ENCODE measurements at regions not wholly inside any gene's neighbourhood (a gene's known extent, or its start where the extent isn't known, plus 50 kb on each side); places are given as distances from the start of the nearest gene placed in this dataset.
A peak's percentile ranks its signal among the peaks of the same experiment; 100 is the strongest.

DNA sequence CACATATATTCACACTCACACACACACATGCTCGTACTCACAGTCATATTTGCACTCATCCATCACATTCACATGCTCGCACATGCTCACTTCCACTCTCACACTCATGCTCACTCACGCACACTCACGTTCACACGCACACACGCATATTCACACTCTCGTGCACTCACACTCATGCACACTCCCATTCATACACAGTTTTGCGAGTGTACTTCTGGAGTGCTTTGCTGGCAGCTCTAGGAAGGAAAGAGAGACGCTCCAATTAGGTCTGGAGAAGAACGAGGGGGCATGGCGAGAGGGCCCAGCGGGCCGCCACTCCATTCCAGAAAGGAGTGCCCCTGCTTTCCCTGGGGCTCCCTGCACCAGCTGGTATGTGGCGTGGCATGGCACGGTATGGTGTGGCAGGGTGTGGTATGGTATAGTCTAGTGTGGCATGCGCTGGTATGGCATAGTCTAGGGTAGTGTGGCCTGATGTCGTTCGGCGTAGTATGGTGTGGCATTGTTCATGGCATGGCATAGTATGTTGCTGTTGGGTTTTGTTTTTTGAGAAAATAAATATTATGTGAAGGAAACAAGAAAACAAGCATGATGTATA is 216.8 kb upstream of the CDYL start:
- Histone ChIP-seq H3K4me1 (ENCODE audit: control insufficient read depth, insufficient read depth, low read length, poor library complexity, severe bottlenecking) (no peaks in the 10 kb centered on the region), H3K9me3 (ENCODE audit: control insufficient read depth in 2 of 2, low read length in 2 of 2) (no peaks in the 10 kb centered on the region), H3K4me3 (ENCODE audit: low read depth, low read length) (no peak overlapping the region), H3K36me3 (ENCODE audit: control insufficient read depth, insufficient read depth, low read length) (no peaks in the 10 kb centered on the region), H3K27me3 (ENCODE audit: control insufficient read depth, insufficient read depth, low read length) (no peaks in the 10 kb centered on the region), H3K27ac (ENCODE audit: insufficient read depth, low read length, poor library complexity, severe bottlenecking) (no peak overlapping the region)
- no peaks in the 10 kb centered on the region for H3K4me1 Mint-ChIP-seq
- H3K9me3 Mint-ChIP-seq, result peaks cover 0 to 3% (median 0%) of the 10 kb centered on the region in 7 donors
- no peak overlapping the region for H3K4me3 Mint-ChIP-seq
- H3K27me3 Mint-ChIP-seq, result peaks cover 8% of the 10 kb centered on the region
- DNase-seq (no peak), ATAC-seq (ENCODE audit: low read depth in 2 of 2) (no peak)
- H3K27ac Mint-ChIP-seq, result peak overlapping the region in 1 of 3 donors; percentile 36
- H3K36me3 Mint-ChIP-seq, result no peaks in the 10 kb centered on the region

DNA sequence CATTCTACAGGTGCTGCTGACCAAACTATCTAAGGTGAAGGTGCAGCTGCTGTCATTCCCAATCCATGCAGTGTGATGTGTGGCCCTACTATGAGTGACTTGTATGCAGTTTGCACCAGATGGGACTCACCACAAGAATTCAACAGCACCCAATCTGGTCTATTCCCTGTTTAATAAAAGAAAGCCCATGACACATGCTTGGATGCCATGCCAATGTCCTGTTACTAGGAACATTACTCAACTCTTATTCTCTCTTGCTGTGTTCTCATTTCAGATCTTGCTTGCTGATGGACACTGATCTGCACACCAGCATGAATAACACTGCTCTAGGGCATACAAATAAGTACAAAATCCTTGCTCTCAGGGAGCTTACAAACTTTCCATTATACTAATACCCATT is 221.6 kb upstream of the CDYL start:
- peaks cover 2% of the 10 kb centered on the region for H3K27me3 ChIP-seq (ENCODE audit: control insufficient read depth, insufficient read depth, low read length)
- no peak for DNase-seq

DNA sequence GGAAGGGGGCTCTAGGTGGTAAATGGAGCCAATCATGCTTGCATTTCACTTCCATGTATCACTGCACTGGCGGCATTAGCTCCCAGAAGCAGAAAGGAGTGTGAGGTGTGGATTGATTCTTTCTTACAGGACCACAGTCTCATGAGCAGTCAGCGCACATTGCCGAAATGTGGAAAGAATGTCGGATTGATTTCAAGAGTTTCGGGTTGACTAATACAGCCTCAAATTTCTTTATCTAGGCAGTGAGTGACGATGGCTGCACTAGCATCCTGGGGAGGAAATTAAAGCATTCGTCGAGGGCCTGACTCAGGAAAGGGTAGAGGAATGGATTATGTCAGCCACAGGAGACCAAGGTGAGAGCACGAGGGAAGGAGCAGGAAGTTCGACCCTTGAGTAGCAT is 222.8 kb upstream of the CDYL start:
- no peaks in the 10 kb centered on the region for H3K36me3 Mint-ChIP-seq
- H3K4me3 Mint-ChIP-seq, result no peak overlapping the region
- Histone ChIP-seq H3K4me3 (ENCODE audit: low read depth, low read length) (no peak overlapping the region), H3K4me1 (ENCODE audit: control insufficient read depth, insufficient read depth, low read length, poor library complexity, severe bottlenecking) (no peaks in the 10 kb centered on the region), H3K9me3 (ENCODE audit: control insufficient read depth in 2 of 2, low read length in 2 of 2) (no peaks in the 10 kb centered on the region), H3K27ac (ENCODE audit: insufficient read depth, low read length, poor library complexity, severe bottlenecking) (no peak overlapping the region), H3K36me3 (ENCODE audit: control insufficient read depth, insufficient read depth, low read length) (no peaks in the 10 kb centered on the region), H3K27me3 (ENCODE audit: control insufficient read depth, insufficient read depth, low read length) (peaks cover 2% of the 10 kb centered on the region)
- peaks cover 0 to 3% (median 0%) of the 10 kb centered on the region in 7 donors for H3K9me3 Mint-ChIP-seq
- ATAC-seq (ENCODE audit: low read depth in 2 of 2) (no peak), DNase-seq (no peak)
- peaks cover 0 to 5% (median 0%) of the 10 kb centered on the region in 4 donors for H3K4me1 Mint-ChIP-seq
- no peaks in the 10 kb centered on the region for H3K27me3 Mint-ChIP-seq
- no peak overlapping the region for H3K27ac Mint-ChIP-seq

More for the DNA sequence above, 221.6 kb upstream of the CDYL start:
- no peak overlapping the region for H3K4me3 ChIP-seq (ENCODE audit: low read depth, low read length)
- no peaks in the 10 kb centered on the region for H3K36me3 ChIP-seq (ENCODE audit: control insufficient read depth, insufficient read depth, low read length)
- no peak overlapping the region for H3K27ac ChIP-seq (ENCODE audit: insufficient read depth, low read length, poor library complexity, severe bottlenecking)
- Mint-ChIP-seq H3K4me3 (no peak overlapping the region), H3K36me3 (no peaks in the 10 kb centered on the region), H3K27me3 (no peaks in the 10 kb centered on the region), H3K9me3 (peaks cover 0 to 3% (median 0%) of the 10 kb centered on the region in 7 donors), H3K27ac (no peak overlapping the region), H3K4me1 (peaks cover 0 to 5% (median 0%) of the 10 kb centered on the region in 4 donors)
- no peak for ATAC-seq (ENCODE audit: low read depth in 2 of 2)
- H3K4me1 ChIP-seq (ENCODE audit: control insufficient read depth, insufficient read depth, low read length, poor library complexity, severe bottlenecking), result no peaks in the 10 kb centered on the region
- H3K9me3 ChIP-seq (ENCODE audit: control insufficient read depth in 2 of 2, low read length in 2 of 2), result no peaks in the 10 kb centered on the region

DNA sequence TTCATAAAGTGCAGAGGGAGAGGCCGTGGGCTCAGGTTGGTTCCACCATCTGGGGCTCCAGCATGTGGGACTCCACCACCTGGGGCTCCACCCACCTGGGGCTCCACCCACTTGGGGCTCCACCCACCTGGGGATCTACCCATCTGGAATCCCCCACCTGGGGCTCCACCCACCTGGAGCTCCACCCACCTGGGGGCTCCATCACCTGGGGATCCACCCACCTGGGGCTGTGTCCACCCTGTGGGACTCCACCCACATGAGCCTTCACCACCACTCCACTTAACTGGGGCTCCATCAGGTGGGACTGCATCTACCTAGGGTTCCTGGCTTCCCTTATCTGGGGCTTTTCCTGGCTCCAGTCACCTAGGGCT is 226.0 kb upstream of the CDYL start:
- Mint-ChIP-seq H3K36me3 (no peaks in the 10 kb centered on the region), H3K4me1 (peaks cover 0 to 5% (median 0%) of the 10 kb centered on the region in 4 donors), H3K27me3 (no peaks in the 10 kb centered on the region), H3K4me3 (no peak overlapping the region), H3K9me3 (peaks cover 0 to 5% (median 0%) of the 10 kb centered on the region in 7 donors), H3K27ac (no peak overlapping the region)
- DNase-seq, result no peak
- Histone ChIP-seq H3K27ac (ENCODE audit: insufficient read depth, low read length, poor library complexity, severe bottlenecking) (no peak overlapping the region), H3K9me3 (ENCODE audit: control insufficient read depth in 2 of 2, low read length in 2 of 2) (no peaks in the 10 kb centered on the region), H3K4me1 (ENCODE audit: control insufficient read depth, insufficient read depth, low read length, poor library complexity, severe bottlenecking) (no peaks in the 10 kb centered on the region), H3K27me3 (ENCODE audit: control insufficient read depth, insufficient read depth, low read length) (peaks cover 2% of the 10 kb centered on the region), H3K36me3 (ENCODE audit: control insufficient read depth, insufficient read depth, low read length) (no peaks in the 10 kb centered on the region), H3K4me3 (ENCODE audit: low read depth, low read length) (no peak overlapping the region)
- ATAC-seq (ENCODE audit: low read depth in 2 of 2), result no peak

DNA sequence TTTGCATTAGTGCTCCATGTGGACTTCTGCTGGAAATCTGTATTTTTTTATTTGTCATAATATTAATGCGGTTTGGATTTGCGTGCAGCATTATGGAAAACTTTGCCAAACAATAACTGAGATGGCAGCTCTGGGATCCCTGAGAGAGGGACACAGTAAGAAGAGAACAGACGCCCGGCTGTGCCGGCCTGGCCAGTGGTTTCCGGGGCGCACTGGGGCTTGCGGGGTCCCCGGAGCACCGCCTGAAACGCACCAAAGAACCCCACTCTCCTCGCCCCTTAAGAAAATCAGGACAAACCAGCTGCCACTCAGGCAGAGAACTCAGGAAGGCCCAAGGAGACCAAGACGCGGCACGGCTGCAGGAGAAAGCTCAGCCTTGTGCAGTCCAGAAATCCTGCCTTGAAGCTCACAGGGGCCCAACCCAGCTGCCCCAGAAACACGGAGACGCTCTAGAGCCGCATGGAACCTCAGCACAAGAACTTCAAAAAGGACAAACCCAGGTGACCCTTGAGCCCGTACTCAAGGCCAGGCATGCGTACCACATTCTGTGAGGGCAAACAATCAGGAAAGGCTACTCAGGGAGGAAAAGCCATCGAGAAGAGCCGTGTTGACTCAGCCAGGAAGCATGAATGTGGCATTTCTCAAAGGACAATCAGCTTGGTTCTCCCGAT is 226.5 kb upstream of the CDYL start:
- H3K27ac ChIP-seq (ENCODE audit: insufficient read depth, low read length, poor library complexity, severe bottlenecking), result no peak overlapping the region
- Mint-ChIP-seq H3K27ac (no peak overlapping the region), H3K9me3 (peaks cover 0 to 5% (median 0%) of the 10 kb centered on the region in 7 donors), H3K4me1 (peaks cover 0 to 5% (median 0%) of the 10 kb centered on the region in 4 donors), H3K36me3 (no peaks in the 10 kb centered on the region), H3K4me3 (no peak overlapping the region), H3K27me3 (no peaks in the 10 kb centered on the region)
- H3K27me3 ChIP-seq (ENCODE audit: control insufficient read depth, insufficient read depth, low read length), result peaks cover 2% of the 10 kb centered on the region
- DNase-seq (no peak), ATAC-seq (ENCODE audit: low read depth in 2 of 2) (no peak)
- H3K9me3 ChIP-seq (ENCODE audit: control insufficient read depth in 2 of 2, low read length in 2 of 2), result no peaks in the 10 kb centered on the region
- H3K4me3 ChIP-seq (ENCODE audit: low read depth, low read length), result no peak overlapping the region
- no peaks in the 10 kb centered on the region for H3K4me1 ChIP-seq (ENCODE audit: control insufficient read depth, insufficient read depth, low read length, poor library complexity, severe bottlenecking)
- no peaks in the 10 kb centered on the region for H3K36me3 ChIP-seq (ENCODE audit: control insufficient read depth, insufficient read depth, low read length)

DNA sequence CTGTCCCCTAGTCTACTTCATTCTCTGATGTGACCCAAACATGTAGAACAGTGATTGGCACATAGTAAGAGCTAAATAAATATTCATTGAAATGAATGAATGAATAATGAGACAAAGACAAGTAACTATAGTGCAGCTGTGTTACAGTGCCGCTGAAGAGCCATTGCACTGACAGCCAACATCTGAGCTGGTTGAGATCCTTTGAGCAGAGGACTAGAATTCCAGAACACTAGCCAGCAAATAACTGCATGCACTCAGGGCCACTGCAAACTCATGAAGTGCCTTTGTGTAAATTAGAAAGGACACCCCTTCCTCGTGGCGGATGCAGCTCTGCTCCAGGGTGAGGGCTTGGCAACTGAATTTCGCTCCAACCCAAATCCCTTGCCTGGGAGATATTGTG is 230.3 kb upstream of the CDYL start:
- Mint-ChIP-seq H3K4me3 (no peak overlapping the region), H3K36me3 (no peaks in the 10 kb centered on the region), H3K4me1 (no peaks in the 10 kb centered on the region), H3K27ac (no peak overlapping the region), H3K27me3 (no peaks in the 10 kb centered on the region), H3K9me3 (peaks cover 0 to 5% (median 2%) of the 10 kb centered on the region in 7 donors)
- Histone ChIP-seq H3K27ac (ENCODE audit: insufficient read depth, low read length, poor library complexity, severe bottlenecking) (no peak overlapping the region), H3K9me3 (ENCODE audit: control insufficient read depth in 2 of 2, low read length in 2 of 2) (no peaks in the 10 kb centered on the region), H3K4me3 (ENCODE audit: low read depth, low read length) (no peak overlapping the region), H3K36me3 (ENCODE audit: control insufficient read depth, insufficient read depth, low read length) (no peaks in the 10 kb centered on the region), H3K27me3 (ENCODE audit: control insufficient read depth, insufficient read depth, low read length) (no peaks in the 10 kb centered on the region), H3K4me1 (ENCODE audit: control insufficient read depth, insufficient read depth, low read length, poor library complexity, severe bottlenecking) (no peaks in the 10 kb centered on the region)
- DNase-seq, result no peak
- ATAC-seq (ENCODE audit: low read depth in 2 of 2), result no peak

DNA sequence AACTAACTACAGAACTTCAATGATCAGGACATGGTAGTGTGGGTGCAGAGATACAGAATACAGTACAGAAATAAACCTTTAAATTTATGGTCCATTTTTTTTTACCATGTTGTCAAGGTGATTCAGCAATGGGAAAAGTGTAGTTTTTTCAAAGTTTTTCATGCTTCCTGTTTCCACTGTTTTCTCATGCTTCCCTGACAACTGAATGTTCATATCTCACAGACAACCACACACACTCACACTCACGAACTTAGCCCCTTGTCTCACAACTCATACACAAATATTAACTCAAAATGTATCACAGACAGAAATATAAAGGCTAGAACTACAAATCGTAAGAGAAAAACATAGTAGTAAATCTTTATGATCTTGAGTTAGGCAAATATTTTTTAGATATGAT is 232.6 kb upstream of the CDYL start:
- peaks cover 0 to 5% (median 2%) of the 10 kb centered on the region in 7 donors for H3K9me3 Mint-ChIP-seq
- Histone ChIP-seq H3K36me3 (ENCODE audit: control insufficient read depth, insufficient read depth, low read length) (no peaks in the 10 kb centered on the region), H3K4me3 (ENCODE audit: low read depth, low read length) (no peak overlapping the region), H3K4me1 (ENCODE audit: control insufficient read depth, insufficient read depth, low read length, poor library complexity, severe bottlenecking) (no peaks in the 10 kb centered on the region), H3K27ac (ENCODE audit: insufficient read depth, low read length, poor library complexity, severe bottlenecking) (no peak overlapping the region), H3K9me3 (ENCODE audit: control insufficient read depth in 2 of 2, low read length in 2 of 2) (no peaks in the 10 kb centered on the region), H3K27me3 (ENCODE audit: control insufficient read depth, insufficient read depth, low read length) (no peaks in the 10 kb centered on the region)
- no peaks in the 10 kb centered on the region for H3K36me3 Mint-ChIP-seq
- no peaks in the 10 kb centered on the region for H3K27me3 Mint-ChIP-seq
- H3K4me3 Mint-ChIP-seq, result no peak overlapping the region
- H3K27ac Mint-ChIP-seq, result no peak overlapping the region
- DNase-seq (no peak), ATAC-seq (ENCODE audit: low read depth in 2 of 2) (no peak)
- H3K4me1 Mint-ChIP-seq, result no peaks in the 10 kb centered on the region

DNA sequence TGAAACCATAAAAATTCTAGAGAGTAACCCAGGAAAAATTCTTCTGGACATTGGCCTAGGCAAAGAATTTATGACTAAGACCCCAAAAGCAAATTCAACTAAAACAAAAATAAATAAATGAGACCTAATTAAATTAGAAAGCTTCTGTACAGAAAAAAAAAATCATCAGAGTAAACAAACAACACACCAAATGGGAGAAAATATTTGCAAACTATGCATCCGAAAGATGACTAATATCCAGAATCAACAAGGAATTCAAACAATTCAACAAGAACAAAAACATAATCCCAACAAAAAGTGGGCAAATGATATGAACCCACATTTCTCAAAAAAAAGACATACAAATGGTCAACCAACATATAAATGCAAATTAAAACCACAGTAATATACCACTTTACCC is 242.6 kb upstream of the CDYL start:
- Mint-ChIP-seq H3K27me3 (peaks cover 9% of the 10 kb centered on the region), H3K36me3 (no peaks in the 10 kb centered on the region), H3K27ac (no peak overlapping the region), H3K4me3 (no peak overlapping the region), H3K4me1 (no peaks in the 10 kb centered on the region), H3K9me3 (peaks cover 0 to 30% (median 10%) of the 10 kb centered on the region in 7 donors)
- Histone ChIP-seq H3K4me1 (ENCODE audit: control insufficient read depth, insufficient read depth, low read length, poor library complexity, severe bottlenecking) (no peaks in the 10 kb centered on the region), H3K36me3 (ENCODE audit: control insufficient read depth, insufficient read depth, low read length) (no peaks in the 10 kb centered on the region), H3K27ac (ENCODE audit: insufficient read depth, low read length, poor library complexity, severe bottlenecking) (no peak overlapping the region), H3K4me3 (ENCODE audit: low read depth, low read length) (no peak overlapping the region), H3K9me3 (ENCODE audit: control insufficient read depth in 2 of 2, low read length in 2 of 2) (peaks cover 6 to 7% of the 10 kb centered on the region in 2 experiments), H3K27me3 (ENCODE audit: control insufficient read depth, insufficient read depth, low read length) (peaks cover 8% of the 10 kb centered on the region)
- DNase-seq (no peak), ATAC-seq (ENCODE audit: low read depth in 2 of 2) (no peak)
